GM10248 (cell line): ENCODE measurements at regions not wholly inside any gene's neighbourhood (a gene's known extent, or its start where the extent isn't known, plus 50 kb on each side); places are given as distances from the start of the nearest gene placed in this dataset.

ENCODE experiments used
- CTCF ChIA-PET: fragments of 300-600 bp; sonication (Branson Sonifier 250); formaldehyde crosslinking; extraction: SDS; loops from one replicate; lab custom pipeline; 2021; ENCODE audit warnings: antibody characterized with exemption; lab: Yijun Ruan, JAX
- POLR2A ChIA-PET: fragments of 350-650 bp; sonication (Branson Sonifier 250); formaldehyde crosslinking; extraction: SDS; loops from one replicate; lab custom pipeline; 2020; ENCODE audit warnings: antibody characterized with exemption; lab: Yijun Ruan, JAX
- DNase-seq: peaks from one replicate; pipeline ENCODE4 v3.0.0; 2012; ENCODE audit errors: extremely low spot score
- TF ChIP-seq, protein P1 (sequence below): IDR thresholded peaks from 2 replicates; pipeline ENCODE4 v1.5.1; 2012; ENCODE audit warnings: mild to moderate bottlenecking, low read depth; ENCODE audit errors: extremely low read depth, missing control alignments, control extremely low read depth

DNA sequence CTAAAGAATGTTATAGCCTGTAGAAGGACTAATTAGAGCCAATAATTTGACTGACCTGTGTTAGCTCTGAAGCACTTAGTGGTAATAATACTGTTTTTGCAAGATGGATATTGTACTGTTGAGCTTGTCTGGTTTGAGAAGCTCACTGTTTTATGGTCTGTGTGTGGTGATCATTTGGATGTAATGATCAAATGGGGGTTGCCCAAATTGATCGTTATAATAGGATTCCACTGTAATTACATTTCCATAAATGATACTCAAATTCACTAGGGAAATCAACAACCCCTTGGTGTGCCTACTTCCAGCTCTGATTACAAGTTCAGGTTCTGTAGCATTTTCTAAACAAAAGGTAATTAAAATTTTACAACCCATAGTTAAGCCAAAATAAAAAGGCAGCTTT lies 971.4 kb downstream of the TTLL7 start:
- no peak for DNase-seq
- TF ChIP-seq, protein P1, sequence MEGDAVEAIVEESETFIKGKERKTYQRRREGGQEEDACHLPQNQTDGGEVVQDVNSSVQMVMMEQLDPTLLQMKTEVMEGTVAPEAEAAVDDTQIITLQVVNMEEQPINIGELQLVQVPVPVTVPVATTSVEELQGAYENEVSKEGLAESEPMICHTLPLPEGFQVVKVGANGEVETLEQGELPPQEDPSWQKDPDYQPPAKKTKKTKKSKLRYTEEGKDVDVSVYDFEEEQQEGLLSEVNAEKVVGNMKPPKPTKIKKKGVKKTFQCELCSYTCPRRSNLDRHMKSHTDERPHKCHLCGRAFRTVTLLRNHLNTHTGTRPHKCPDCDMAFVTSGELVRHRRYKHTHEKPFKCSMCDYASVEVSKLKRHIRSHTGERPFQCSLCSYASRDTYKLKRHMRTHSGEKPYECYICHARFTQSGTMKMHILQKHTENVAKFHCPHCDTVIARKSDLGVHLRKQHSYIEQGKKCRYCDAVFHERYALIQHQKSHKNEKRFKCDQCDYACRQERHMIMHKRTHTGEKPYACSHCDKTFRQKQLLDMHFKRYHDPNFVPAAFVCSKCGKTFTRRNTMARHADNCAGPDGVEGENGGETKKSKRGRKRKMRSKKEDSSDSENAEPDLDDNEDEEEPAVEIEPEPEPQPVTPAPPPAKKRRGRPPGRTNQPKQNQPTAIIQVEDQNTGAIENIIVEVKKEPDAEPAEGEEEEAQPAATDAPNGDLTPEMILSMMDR: no peak
- POLR2A ChIA-PET: no interaction called here
- CTCF ChIA-PET: no interaction called here

DNA sequence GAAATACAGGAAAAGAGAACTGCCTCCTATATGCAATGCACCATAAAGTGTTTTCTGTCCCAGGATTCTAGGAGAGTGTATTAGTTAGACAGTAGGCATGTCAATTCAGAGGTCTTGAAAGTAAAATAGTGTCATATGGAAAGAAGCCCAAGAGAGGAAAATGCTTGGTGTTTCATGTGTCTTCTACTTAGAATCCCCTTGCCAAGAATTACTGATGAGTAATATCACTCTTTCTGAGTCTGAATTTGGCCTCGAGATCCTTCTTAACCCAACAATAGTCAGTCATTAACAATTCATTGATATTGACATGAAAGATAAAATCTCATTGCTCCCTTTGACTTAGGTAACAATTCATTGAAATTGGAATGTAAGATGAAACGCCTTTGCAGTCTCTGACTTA lies 972.2 kb downstream of the TTLL7 start:
- ChIA-PET POLR2A (no interaction called here), CTCF (interaction anchor here (1.0 kb wide), 1 partner anchor 61 kb away, joined by 4 read pairs; no protein-coding TSS in a partner anchor)

DNA sequence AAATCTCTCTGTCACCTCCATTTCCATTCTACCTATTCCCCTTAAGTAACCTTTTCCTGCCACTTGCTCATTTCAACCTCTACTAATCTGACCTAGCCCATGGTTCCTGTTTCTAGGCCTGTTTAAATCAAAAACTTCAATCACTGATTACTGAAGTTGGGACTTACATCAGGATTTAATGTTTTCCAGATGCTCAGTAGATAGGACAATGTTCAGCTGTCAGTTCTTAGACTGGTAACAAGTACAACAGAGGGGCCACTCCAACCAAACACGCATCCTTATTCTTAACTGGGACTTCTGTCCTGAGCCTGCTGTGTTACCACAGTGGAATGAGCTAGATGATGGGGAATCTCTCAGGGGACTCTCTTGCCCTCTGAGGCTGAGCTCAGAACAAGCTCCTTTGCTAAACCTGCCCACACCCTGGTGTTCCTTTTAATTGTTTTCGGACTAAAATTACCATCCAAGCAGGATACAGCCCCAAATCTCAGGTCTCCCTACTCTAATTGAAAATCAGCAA lies 974.6 kb downstream of the TTLL7 start:
- TF ChIP-seq, protein P1: no peak
- CTCF ChIA-PET: no interaction called here
- POLR2A ChIA-PET: no interaction called here
- DNase-seq: no peak

More for the DNA sequence above, 972.2 kb downstream of the TTLL7 start:
- no peak for DNase-seq
- TF ChIP-seq, protein P1: no peak

DNA sequence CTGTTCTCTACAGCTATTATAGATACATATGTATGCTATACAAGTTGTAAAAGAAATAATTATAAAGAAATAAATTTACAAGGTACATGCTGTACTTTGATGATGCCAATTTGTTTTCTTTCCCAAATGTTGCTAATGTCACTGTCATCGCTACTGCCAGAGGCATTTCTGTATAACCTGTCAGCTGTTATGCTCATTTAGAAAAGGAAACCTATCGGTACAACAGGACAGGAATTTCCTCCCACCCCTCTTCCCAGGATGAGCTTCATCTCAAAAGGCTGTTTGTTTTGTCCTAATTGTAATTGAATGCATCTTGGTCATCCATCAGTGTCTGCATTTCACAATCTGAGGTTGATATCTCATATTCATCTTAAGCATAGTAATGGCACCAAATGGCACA lies 975.7 kb downstream of the TTLL7 start:
- POLR2A ChIA-PET: no interaction called here
- CTCF ChIA-PET: no interaction called here
- TF ChIP-seq, protein P1: no peak
- no peak for DNase-seq

DNA sequence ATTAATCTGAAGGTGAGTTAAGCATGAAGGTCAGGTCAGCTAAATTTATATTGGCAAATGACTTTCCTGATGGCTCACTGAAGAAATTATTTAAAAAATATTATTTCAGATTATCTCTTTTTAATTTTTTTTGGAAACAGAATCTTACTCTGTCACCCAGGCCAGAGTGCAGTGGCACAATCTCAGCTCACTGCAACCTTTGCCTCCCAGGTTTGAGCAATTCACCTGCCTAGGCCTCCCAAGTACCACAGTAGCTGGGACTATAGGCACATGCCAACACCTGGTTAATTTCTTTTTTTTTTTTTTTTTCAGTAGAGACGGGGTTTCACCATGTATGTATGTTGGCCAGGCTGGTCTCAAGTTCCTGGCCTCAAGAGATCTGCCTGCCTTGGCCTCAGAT lies 976.7 kb downstream of the TTLL7 start:
- DNase-seq: no peak
- TF ChIP-seq, protein P1: no peak
- ChIA-PET CTCF (no interaction called here), POLR2A (no interaction called here)

DNA sequence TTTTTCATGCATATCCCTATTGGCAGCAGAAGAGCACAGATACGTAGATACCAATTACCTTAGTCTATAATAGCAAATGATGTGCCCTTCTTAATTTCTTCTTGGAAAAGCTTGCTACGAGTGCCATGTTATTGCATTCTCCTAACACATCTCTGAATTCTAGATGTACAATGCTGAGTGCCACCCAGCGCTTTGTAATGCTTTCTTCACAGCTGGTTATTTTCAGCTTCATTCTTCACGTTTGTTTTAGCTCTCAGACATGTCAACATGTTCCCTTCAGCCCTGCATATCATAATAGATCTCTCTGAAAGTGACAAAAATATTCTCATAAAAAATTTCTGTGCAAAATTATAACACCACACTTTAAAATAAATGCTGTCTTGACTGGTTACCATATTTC lies 981.2 kb downstream of the TTLL7 start:
- DNase-seq: no peak
- ChIA-PET CTCF (no interaction called here), POLR2A (no interaction called here)
- TF ChIP-seq, protein P1: no peak

DNA sequence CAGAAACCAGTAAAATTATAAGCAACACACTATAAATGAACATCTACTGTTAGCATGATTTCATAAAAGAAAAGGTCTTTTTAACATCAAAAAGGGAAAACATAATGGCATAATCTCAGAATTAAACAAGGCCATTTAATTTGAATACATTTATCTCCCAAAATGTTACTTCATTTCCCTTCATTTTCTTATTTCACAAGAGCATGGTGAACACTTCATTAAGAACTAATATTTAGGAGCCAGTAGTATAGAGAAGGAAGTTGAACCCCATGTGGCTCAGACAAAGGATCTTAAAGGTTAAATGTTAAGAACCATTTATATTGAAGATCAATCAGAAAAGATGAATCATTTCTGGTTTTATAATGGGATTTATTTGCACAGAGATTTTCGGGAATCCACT lies 981.7 kb downstream of the TTLL7 start:
- DNase-seq: no peak
- ChIA-PET CTCF (no interaction called here), POLR2A (no interaction called here)
- TF ChIP-seq, protein P1: no peak
